GM19463 (cell line): ENCODE measurements at regions not wholly inside any gene's neighbourhood (a gene's known extent, or its start where the extent isn't known, plus 50 kb on each side); places are given as distances from the start of the nearest gene placed in this dataset.
"Not testable (repeated sequence)": the region's sequence is repeated elsewhere in the genome, so short reads cannot be mapped to it uniquely, and the experiment has no call there.

ENCODE experiments used
- ATAC-seq: cut with Tn5 transposase; IDR thresholded peaks from one replicate; pipeline ENCODE4 v1.9.1; 2021; ENCODE audit warnings: mild to moderate bottlenecking, moderate library complexity; ENCODE audit not compliant: unreplicated experiment

GRCh38 chr4:115187136-115187535 lies 73.7 kb upstream of the NDST4 start:
- ATAC-seq: no peak

DNA sequence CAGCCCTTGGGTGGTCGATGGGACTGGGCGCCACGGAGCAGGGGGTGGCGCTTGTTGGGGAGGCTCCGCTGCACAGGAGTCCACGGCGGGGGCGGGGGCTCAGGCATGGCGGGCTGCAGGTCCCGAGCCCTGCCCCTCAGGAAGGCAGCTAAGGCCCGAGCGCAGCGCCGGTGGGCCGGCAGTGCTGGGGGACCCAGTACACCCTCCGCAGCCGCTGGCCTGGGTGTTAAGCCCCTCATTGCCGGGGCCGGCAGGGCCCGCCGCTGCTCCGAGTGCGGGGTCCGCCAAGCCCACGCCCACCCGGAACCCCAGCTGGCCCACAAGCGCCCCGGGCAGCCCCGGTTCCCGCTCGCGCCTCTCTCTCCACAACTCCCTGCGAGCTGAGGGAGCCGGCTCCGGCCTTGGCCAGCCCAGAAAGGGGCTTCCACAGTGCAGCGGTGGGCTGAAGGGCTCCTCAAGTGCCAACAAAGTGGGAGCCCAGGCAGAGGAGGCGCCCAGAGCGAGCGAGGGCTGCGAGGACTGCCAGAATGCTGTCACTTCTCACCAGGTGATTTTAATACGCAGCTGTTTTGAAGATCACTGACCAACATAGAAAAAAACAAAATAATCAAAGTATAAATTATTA lies 66.1 kb upstream of the NDST4 start:
- not testable (repeated sequence) for ATAC-seq

- not testable (repeated sequence) for ATAC-seq
Measured at GRCh38 chr4:115178687-115179086, 65.3 kb upstream of the NDST4 start.

GRCh38 chr4:115171220-115171619 lies 57.8 kb upstream of the NDST4 start:
- no peak for ATAC-seq

DNA sequence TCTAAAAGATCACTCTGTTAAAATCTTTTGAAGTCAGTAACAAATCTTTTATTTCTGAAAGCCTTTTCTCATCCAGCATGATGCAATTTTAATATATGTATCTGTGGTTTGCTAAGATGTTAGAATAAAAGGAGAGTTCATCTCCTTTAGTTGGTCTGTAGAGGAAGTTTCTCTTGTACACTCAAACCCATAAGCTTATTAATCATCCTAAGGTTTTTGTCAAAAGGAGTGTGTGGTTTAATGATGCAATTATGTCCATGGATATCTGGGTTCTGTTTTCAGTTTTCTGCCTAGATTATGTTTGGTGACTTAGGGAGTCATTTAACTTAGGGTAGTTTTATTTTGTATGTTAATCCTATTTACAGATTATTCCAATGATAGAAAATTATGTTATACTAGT lies 52.1 kb upstream of the NDST4 start:
- no peak for ATAC-seq
